HG02885 (cell line): ENCODE measurements at regions not wholly inside any gene's neighbourhood (a gene's known extent, or its start where the extent isn't known, plus 50 kb on each side); places are given as distances from the start of the nearest gene placed in this dataset.
A peak's percentile ranks its signal among the peaks of the same experiment; 100 is the strongest.

Experiments
- ATAC-seq: cut with Tn5 transposase; IDR thresholded peaks from one replicate; pipeline ENCODE4 v1.9.1; 2021; ENCODE audit warnings: mild to moderate bottlenecking; ENCODE audit not compliant: unreplicated experiment, poor library complexity

GRCh38 chr2:185891403-185891802 lies 152.8 kb downstream of the FSIP2 start:
- no peak for ATAC-seq

DNA sequence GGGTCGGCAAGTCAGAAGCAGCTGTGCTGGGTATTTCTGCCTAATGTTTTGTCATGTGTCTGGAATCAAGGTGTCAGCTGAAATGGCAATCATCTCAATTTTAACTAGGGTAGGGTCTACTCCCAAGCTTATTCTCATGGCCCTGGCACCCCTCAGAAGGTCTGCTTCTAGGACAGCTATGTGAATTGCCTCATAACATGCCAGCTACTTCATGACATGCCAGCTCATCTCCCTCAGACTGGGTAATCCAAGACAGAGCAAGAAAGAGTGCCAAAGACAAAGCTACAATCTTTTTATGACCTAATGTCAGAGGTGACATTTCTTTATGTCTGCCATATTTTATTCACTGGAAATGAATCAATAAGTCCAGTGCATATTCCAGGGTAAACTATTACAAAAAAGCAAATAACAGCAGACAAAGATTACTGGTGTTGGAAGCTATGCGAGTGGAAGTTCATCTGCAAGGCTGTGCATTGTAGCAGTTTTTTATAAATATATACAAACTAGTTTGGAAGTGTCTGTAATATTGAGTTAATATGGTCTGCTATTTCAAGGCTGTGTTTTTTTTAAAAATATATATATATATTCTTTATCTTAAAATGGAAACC lies 153.3 kb downstream of the FSIP2 start:
- no peak for ATAC-seq

GRCh38 chr2:185892484-185892883 lies 153.9 kb downstream of the FSIP2 start:
- ATAC-seq = no peak

GRCh38 chr2:185894223-185894622 lies 155.6 kb downstream of the FSIP2 start:
- no peak for ATAC-seq

- no peak for ATAC-seq
These were observed 157.5 kb downstream of the FSIP2 start for GRCh38 chr2:185895828-185896693.

- no peak for ATAC-seq
These were observed 160.8 kb downstream of the FSIP2 start for GRCh38 chr2:185899366-185899765.

DNA sequence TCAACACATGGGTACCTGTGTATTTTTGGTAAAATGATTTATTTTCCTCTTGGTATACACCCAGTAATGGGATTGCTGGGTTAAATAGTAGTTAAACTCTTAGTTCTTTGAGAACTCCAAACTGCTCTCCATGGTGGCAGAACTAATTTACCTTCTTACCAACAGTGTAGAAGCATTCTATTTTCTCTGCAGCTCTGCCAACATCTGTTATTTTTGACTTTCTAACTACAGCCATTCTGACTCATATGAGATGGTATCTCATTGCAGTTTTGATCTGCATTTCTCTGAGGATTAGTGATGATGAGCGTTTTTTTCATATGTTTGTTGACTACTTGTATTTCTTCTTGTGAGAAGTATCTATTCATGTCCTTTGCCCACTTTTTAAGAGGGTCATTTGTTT lies 180.6 kb downstream of the FSIP2 start:
- no peak for ATAC-seq

DNA sequence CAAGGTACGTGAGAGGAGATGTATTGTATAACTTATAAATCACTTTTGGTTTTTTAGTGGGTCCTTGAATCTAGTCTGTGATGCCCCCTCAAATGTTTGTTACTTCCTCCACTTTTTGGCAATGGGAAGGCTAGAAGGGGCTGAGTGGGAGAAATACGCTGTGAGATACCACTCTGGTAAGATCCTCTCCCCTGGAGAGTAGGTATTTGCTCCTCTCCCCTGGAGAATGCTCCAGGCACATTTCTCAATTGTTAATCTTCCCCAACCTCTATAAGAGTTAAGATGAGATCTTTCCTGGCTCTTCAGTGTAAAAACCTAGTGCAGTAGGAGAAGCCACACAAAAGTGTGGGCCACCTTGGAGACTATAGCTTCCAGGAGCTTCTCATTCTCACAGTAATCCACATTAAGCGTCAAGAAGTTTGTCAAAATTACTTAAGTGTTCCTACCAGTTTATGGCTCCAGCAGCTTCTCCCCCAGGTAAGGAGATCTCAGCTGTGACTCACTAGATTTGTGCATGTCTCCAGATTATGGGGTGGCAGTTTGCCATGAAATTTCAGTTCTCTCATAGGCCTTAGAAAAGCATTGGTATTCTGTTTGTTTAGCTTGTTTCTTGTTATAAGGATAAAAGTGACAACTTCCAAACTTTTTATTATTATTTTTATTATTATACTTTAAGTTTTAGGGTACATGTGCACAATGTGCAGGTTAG lies 182.6 kb downstream of the FSIP2 start:
- no peak for ATAC-seq

DNA sequence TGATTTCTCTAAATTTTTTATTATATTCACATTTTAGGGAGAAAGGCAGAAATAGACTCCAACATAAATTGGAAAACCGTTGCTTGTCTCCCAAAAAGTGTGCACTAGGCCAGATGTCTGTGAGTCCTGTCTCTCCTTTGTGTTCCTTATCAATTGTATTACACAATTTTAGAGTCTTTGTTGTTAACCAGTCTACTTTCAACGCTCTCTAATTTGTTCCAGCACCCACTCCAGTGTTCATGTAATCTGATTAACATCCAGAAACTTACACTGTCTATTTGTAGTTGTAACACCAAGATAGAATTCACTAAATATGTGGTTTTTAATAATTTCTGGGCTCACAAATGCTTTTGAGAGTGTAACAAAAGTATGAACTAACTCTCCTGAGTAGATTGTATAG lies 195.6 kb downstream of the FSIP2 start:
- no peak for ATAC-seq

DNA sequence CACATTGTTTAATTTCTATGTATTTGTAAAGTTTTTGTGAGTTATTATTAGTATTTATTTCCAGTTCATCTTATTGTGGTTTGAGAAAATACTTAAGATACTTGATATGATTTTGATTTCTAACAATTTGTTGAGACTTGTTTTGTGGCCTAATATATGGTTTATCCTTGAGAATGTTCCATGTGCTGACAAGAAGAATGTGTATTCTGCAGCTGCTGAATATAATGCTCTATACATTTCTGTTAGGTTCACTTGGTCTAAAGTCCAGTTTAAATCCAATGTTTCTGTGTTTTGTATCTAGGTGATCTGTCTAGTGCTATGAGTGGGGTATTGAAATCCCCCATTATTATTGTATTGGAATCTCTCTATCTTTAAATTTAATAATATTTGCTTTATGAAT lies 201.3 kb downstream of the FSIP2 start:
- ATAC-seq = no peak

GRCh38 chr2:185942855-185943254 lies 204.3 kb downstream of the FSIP2 start:
- ATAC-seq = no peak

DNA sequence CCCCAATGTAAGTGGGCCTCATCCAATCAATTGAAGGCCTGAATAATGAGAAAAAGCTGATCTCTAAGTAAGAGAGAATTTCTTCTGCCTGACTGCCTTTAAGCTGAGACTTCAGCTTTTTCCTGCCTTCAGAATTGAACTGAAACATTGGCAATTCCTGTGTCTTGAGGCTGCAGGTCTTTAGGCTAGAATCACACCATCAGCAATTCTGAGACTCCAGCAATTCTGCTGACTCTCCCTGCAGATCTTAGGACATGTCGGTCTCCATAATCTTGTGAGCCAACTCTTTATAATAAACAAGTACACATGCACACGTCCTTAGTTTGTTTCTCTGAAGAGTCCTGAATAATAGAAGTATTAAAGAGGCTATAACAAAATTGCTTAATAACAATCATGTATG lies 209.1 kb downstream of the FSIP2 start:
- ATAC-seq = no peak

DNA sequence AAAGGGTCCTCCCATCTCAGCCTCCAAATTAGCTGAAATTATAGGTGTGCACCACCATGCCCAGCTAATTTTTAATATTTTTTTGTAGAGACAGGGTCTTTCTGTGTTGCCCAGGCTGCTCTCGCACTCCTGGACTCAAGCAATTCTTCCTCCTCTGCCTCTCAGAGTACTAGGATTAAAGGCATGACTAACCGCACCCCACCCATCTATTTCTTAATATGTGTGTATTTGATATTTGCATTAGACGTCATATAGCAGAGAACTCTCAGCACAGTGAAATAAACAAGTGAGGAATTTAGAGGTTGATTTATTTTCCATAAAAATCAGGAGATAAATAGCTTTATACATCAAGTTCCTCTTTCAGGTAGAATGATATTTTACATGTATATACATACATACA lies 213.5 kb downstream of the FSIP2 start:
- no peak for ATAC-seq

- no peak for ATAC-seq
These were observed 215.8 kb downstream of the FSIP2 start for GRCh38 chr2:185954389-185954788.

DNA sequence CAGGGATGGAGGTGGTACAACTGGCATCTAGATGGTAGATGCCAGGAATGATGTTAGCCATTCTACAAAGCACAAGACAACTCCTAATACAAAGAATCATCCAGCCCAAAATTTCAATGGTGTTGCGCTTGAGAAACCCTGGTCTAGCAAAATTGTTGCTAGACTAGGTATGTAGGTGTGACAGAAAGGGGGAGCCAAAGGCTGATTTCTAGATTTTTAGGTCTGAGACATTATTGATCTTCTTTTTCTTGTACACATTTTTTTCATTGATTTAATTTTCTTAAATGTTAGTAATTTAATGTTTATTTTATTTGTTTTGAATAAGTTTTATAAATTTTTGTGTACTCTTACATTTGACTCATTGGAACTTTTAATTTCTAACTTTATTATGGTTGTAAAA lies 216.4 kb downstream of the FSIP2 start:
- no peak for ATAC-seq

GRCh38 chr2:185967335-185967734 lies 228.7 kb downstream of the FSIP2 start:
- no peak for ATAC-seq

DNA sequence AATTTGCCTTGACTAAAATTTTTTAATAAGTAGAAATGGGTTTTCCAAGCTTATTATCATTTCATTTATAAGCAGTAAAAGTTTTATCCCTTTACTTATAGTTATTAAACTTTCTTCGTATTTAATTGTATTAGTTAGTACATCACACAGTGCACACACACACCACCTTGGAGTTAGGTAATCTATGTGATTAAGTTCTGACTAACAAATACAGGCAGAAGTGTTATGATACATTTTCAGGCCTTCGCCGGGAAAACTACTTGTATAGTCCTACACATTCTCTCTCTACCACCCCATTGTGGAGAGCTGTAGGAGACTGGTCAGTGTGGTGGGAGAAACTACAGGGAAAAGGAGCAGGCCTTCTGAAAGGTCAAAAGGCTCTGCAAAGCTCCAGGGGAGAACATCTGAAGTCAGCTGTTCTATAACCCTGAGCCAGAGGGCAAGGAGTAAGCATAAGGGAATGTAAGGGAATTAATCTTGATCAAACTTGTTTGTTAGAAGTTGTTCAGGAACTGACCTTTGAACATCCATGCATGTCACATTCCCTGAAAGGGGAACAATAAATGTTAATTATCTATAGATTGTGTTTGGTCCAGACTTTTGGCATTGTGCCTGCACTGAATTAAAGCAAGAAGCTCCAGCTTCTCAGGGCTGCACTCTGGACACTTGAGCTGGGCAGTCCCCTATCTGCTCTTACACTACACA lies 231.7 kb downstream of the FSIP2 start:
- ATAC-seq = no peak

DNA sequence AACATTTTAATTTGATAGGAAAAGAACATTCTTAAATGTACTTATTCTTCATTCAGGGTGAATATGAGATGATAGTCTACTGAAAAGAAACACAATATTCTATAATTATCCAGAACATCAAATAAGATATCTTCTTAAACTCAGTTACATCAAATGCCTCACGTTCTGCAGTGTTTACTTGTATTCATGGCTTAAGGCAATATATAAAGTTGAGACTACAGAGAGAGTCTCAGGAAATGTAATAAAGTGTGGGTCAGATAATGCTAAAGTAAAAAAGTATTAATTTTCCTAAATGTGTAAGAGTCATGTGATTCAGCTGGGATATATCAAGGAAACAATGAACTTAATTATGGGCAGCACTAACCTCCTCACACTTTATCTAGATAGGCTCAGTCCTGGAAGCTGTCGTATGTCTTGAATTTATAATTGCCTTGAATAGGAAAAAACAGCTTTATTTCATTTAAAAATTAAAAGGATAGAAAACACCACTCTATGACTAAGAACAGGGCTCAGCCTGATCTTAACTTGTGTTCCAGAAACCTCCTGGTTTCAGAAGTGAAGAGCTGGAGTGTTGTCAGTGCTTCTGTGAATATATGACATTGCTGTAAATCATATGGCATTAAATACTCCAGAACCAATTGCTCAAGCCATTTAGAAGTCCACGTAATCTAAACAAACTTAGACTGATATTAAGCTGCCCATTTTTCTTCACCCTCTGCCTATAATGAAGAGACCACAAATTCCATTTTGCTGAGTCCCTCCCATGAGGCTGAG lies 240.2 kb downstream of the FSIP2 start:
- ATAC-seq = peak; percentile 17

DNA sequence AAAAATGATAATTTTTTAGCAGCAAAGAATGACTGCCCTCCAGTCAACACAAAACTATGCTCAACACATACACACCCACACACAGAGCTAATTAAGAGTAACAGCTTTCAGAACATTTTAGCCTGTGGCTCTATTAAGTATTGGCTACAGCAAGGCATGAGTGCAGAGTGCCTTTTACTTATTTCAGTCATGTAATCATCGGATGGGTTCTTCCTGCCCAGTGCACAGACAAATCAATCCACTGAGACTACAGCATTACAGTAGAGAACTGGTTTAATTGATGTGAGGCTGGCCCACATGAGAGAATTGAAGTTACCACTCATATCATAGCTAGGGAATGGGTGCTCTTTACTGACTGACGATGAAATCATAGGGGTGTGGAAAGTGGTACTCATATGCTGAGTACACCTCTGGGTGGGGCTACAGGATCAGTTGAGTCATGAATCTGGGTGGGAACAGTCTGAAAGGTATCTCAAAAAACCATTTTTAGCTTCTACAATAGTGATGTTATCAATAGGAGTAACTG lies 241.0 kb downstream of the FSIP2 start:
- ATAC-seq = peak; percentile 65

DNA sequence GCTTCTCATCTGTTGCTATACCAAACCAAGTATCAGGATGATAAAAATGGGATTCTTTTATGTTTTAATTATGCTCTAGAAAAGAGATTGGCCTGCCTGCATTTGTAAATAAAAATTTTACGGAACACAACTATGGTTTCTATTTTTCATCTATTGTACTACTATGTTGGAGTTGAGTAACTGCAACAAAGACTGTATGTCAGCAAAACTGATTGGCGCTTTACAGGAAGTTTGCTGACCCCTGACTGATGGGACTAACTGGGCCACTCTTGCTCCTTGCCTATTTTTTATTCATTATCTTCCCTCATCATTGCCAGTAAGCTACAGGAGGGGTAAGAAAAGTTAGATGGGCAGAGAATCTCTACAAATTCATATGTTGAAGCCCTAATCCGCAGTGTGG lies 242.3 kb downstream of the FSIP2 start:
- ATAC-seq = no peak
